Osteoblast (primary cell): ENCODE measurements at regions not wholly inside any gene's neighbourhood (a gene's known extent, or its start where the extent isn't known, plus 50 kb on each side); places are given as distances from the start of the nearest gene placed in this dataset.

Experiments
- DNase-seq: peaks from one replicate; pipeline ENCODE4 v3.0.0; 2011; ENCODE audit warnings: low spot score, mixed read lengths; ENCODE audit not compliant: insufficient read length; ENCODE audit errors: missing footprints
- H2AFZ ChIP-seq: 2 replicates; pipeline ENCODE4 v1.6.0; 2011; ENCODE audit warnings: mild to moderate bottlenecking, low read length
- H3K27ac ChIP-seq: 2 replicates; pipeline ENCODE4 v1.5.1; 2011; ENCODE audit warnings: mild to moderate bottlenecking, low read depth, low read length, moderate library complexity
- H3K27me3 ChIP-seq: 2 replicates; pipeline ENCODE4 v1.6.0; 2012; ENCODE audit warnings: mild to moderate bottlenecking, control low read depth, inconsistent platforms, low read length, moderate library complexity; ENCODE audit not compliant: insufficient read depth
- H3K36me3 ChIP-seq: 2 replicates; pipeline ENCODE4 v1.5.1; 2011; ENCODE audit warnings: mild to moderate bottlenecking, low read length, control low read depth, moderate library complexity; ENCODE audit not compliant: insufficient read depth
- H3K4me1 ChIP-seq: 2 replicates; pipeline ENCODE4 v1.5.1; 2011; ENCODE audit warnings: mild to moderate bottlenecking, low read length, control low read depth, moderate library complexity; ENCODE audit not compliant: insufficient read depth
- H3K4me2 ChIP-seq: 2 replicates; pipeline ENCODE4 v1.6.0; 2011; ENCODE audit warnings: mild to moderate bottlenecking, low read length; ENCODE audit not compliant: insufficient read depth
- H3K4me3 ChIP-seq: fragments of 200-600 bp; sonication (generic); 3 replicates; pipeline ENCODE4 v1.5.1; 2012; ENCODE audit warnings: mild to moderate bottlenecking, low read length, inconsistent platforms; ENCODE audit not compliant: insufficient read depth
- H3K79me2 ChIP-seq: 2 replicates; pipeline ENCODE4 v1.6.0; 2012; ENCODE audit warnings: mild to moderate bottlenecking, low read length, control low read depth, inconsistent platforms; ENCODE audit not compliant: insufficient read depth
- H3K9me3 ChIP-seq: 2 replicates; pipeline ENCODE4 v1.5.1; 2011; ENCODE audit warnings: low read depth, low read length, control low read depth
- H4K20me1 ChIP-seq: 2 replicates; pipeline ENCODE4 v1.6.0; 2012; ENCODE audit warnings: mild to moderate bottlenecking, low read length, control low read depth; ENCODE audit not compliant: insufficient read depth
- TF ChIP-seq, protein P1 (sequence below): IDR thresholded peaks from 2 replicates; pipeline ENCODE4 v1.5.1; 2011; ENCODE audit warnings: mild to moderate bottlenecking, low read depth, low read length, moderate library complexity; ENCODE audit errors: extremely low read depth

DNA sequence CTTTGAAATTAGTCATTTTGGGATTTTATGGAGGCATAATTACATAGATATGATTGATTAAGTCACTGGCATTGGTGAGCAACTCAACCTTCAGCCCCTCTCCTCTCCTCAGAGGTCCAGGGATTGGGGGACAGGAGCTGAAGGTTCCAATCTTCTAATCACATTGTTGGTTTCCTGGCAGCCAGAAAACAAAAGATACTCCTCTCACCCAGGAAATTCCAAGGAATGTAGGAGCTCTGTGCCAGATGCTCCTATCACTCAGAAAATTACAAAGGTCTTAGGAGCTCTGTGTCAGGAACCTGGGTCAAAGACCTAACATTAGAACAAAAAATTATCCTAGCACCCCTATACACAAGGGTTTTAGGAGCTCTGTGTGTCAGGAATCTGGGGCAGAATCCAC, 679.7 kb upstream of the ID4 start:
- Histone ChIP-seq H3K9me3 (no peaks in the 10 kb centered on the region), H3K36me3 (no peaks in the 10 kb centered on the region), H2AFZ (no peak overlapping the region), H3K79me2 (no peaks in the 10 kb centered on the region), H4K20me1 (no peaks in the 10 kb centered on the region), H3K4me3 (no peak overlapping the region), H3K27me3 (no peaks in the 10 kb centered on the region), H3K27ac (no peak overlapping the region), H3K4me1 (no peaks in the 10 kb centered on the region), H3K4me2 (no peak overlapping the region)
- DNase-seq: no peak
- TF ChIP-seq, protein P1, sequence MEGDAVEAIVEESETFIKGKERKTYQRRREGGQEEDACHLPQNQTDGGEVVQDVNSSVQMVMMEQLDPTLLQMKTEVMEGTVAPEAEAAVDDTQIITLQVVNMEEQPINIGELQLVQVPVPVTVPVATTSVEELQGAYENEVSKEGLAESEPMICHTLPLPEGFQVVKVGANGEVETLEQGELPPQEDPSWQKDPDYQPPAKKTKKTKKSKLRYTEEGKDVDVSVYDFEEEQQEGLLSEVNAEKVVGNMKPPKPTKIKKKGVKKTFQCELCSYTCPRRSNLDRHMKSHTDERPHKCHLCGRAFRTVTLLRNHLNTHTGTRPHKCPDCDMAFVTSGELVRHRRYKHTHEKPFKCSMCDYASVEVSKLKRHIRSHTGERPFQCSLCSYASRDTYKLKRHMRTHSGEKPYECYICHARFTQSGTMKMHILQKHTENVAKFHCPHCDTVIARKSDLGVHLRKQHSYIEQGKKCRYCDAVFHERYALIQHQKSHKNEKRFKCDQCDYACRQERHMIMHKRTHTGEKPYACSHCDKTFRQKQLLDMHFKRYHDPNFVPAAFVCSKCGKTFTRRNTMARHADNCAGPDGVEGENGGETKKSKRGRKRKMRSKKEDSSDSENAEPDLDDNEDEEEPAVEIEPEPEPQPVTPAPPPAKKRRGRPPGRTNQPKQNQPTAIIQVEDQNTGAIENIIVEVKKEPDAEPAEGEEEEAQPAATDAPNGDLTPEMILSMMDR: no peak

DNA sequence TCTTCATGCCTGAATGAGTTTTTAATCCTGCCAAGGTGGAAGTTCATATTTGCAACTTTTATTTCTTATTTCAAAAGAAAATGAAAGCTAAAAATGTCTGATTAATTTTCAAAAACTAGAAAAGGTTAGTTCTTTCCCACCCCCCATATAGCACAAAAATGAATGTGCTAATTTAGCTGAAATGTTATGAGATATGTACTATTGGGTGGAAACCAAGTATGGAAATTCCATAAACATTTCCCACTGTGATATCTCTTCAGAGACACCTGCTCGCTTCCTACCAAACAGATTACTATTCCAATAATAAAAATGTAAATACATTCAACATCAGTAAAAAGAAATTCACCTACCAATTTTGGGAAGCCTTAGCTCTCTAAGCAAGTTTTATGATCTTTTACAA, 678.6 kb upstream of the ID4 start:
- no peaks in the 10 kb centered on the region for H3K79me2 ChIP-seq
- TF ChIP-seq, protein P1: no peak
- no peaks in the 10 kb centered on the region for H3K27me3 ChIP-seq
- DNase-seq: no peak
- H3K9me3 ChIP-seq: peaks cover 2% of the 10 kb centered on the region
- H3K27ac ChIP-seq: no peak overlapping the region
- no peak overlapping the region for H3K4me2 ChIP-seq
- H3K4me1 ChIP-seq: no peaks in the 10 kb centered on the region
- H2AFZ ChIP-seq: no peak overlapping the region
- H3K4me3 ChIP-seq: no peak overlapping the region
- no peaks in the 10 kb centered on the region for H3K36me3 ChIP-seq
- H4K20me1 ChIP-seq: no peaks in the 10 kb centered on the region

DNA sequence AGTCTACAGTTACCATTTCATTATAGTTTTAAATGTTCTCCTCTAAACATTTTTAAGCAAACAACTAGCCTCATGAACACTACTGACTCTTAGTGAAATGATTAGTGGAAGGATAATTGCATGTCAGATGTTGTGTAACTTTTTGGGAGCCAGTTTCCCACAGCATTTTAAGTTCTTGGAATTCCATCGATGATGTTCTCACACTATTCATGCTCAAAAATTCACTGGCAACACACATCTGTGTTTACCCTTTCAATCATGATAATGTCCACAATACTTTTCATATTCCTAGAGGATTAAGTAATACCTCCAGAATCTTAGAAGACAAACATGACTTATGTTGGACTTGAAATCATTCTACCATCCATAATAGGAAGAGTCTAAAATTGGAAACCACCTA, 678.1 kb upstream of the ID4 start:
- Histone ChIP-seq H3K27ac (no peak overlapping the region), H3K4me2 (no peak overlapping the region)

DNA sequence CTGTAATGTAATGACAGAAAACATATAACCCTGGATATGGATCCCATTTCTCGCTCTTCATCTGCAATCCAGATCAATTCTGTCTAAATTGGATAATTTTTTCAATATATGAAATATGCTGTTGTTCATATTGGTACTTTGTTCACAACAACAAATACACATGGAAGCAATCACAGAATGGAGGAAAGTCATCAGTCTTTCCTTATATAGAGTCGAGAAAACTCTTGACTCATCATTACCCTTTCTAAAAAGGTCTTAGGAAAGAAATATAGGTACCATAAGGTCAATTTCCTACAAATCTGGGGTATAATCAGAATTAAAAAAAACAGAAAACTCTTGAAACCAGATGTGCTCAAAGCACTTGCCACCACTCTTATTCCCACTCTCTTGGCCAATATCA, 677.6 kb upstream of the ID4 start:
- no peak overlapping the region for H3K4me3 ChIP-seq
- no peak overlapping the region for H3K27ac ChIP-seq
- H3K9me3 ChIP-seq: peaks cover 2% of the 10 kb centered on the region
- H3K79me2 ChIP-seq: no peaks in the 10 kb centered on the region
- no peaks in the 10 kb centered on the region for H3K36me3 ChIP-seq
- DNase-seq: no peak
- H3K4me2 ChIP-seq: no peak overlapping the region
- no peaks in the 10 kb centered on the region for H3K4me1 ChIP-seq
- TF ChIP-seq, protein P1: no peak
- H4K20me1 ChIP-seq: no peaks in the 10 kb centered on the region
- H3K27me3 ChIP-seq: no peaks in the 10 kb centered on the region
- no peak overlapping the region for H2AFZ ChIP-seq

More for the DNA sequence above, 678.1 kb upstream of the ID4 start:
- H3K4me1 ChIP-seq: no peaks in the 10 kb centered on the region
- TF ChIP-seq, protein P1: no peak
- no peak overlapping the region for H3K4me3 ChIP-seq
- no peak for DNase-seq
- no peaks in the 10 kb centered on the region for H4K20me1 ChIP-seq
- H2AFZ ChIP-seq: no peak overlapping the region
- no peaks in the 10 kb centered on the region for H3K27me3 ChIP-seq
- H3K9me3 ChIP-seq: peaks cover 2% of the 10 kb centered on the region
- H3K79me2 ChIP-seq: no peaks in the 10 kb centered on the region
- H3K36me3 ChIP-seq: no peaks in the 10 kb centered on the region
